Stimulated activated naive CD4-positive, alpha-beta T cell (primary cell): ENCODE measurements at regions not wholly inside any gene's neighbourhood (a gene's known extent, or its start where the extent isn't known, plus 50 kb on each side); places are given as distances from the start of the nearest gene placed in this dataset.
A peak's percentile ranks its signal among the peaks of the same experiment; 100 is the strongest.

Experiments
- DNase-seq, 6 experiments: peaks; one replicate each; lab custom pipeline; 2025; lab: John Stamatoyannopoulos, UW

- DNase-seq, result no peak
These were observed 52.4 kb upstream of the UPP2 start for GRCh38 chr2:158049129-158049855.

GRCh38 chr2:158048327-158048726, 53.3 kb upstream of the UPP2 start:
- DNase-seq, result no peak

- DNase-seq, result no peak
These were observed 54.5 kb upstream of the UPP2 start for GRCh38 chr2:158047156-158047611.

- DNase-seq, result no peak
These were observed 55.4 kb upstream of the UPP2 start for GRCh38 chr2:158046121-158046880.

DNA sequence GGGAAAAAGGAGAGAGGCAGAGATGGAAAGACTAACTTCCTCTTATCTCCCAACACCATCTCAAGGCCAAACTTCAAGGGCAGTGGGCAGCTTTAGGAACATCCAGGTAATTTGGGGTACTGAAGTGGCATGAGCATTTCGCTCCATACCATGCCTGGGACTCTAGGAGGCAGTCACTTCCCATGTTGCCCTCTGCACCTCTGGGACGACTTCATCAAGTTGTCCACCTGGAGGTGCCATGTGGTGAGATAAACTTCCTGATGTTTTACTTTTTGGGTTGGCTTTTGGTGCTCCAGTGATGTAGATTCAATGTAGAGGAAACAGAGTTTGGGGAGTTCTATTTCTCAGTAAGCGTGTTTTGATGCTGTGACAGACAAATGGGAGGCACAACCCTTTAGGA, 56.3 kb upstream of the UPP2 start:
- DNase-seq, result no peak

DNA sequence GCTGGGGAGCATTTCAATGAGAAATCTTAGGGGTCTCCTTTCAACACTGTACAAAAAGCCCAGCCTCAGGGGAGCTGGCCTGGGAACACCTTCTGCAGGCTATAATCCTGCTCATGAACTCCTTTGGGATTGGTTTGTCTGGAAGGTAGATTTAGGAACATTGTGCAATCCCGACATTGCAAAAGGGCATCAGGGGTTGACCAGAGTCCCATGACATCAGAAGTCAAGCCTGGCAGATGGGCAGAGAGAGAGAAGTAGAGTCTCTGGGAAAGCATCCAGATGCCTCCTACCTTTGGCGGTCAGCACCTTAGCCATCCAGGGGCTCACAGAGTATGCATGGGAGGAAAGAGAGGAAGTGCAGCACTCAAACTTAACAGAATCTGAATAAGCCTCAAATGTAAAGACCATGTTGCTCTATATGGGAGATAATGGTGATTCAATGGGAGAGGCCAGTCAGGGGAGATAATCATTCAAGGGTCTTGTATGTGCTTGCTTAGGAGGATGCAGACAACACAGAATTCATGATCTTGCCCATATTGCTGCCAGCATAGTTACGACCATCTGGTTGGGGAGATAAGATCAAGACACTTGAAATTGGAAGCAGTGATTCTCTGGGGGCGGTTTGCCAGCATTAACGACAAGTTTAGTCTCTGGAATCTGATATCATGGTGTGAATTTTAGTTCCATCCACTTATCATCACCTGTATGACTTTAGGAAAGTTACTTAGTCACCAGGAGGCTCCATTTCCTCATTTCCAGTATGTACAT, 58.3 kb upstream of the UPP2 start:
- no peak for DNase-seq

GRCh38 chr2:158042666-158043065, 59.0 kb upstream of the UPP2 start:
- peak in 1 of 6 experiments; percentile 8 for DNase-seq

- DNase-seq, result no peak
These were observed 59.4 kb upstream of the UPP2 start for GRCh38 chr2:158042245-158042644.

DNA sequence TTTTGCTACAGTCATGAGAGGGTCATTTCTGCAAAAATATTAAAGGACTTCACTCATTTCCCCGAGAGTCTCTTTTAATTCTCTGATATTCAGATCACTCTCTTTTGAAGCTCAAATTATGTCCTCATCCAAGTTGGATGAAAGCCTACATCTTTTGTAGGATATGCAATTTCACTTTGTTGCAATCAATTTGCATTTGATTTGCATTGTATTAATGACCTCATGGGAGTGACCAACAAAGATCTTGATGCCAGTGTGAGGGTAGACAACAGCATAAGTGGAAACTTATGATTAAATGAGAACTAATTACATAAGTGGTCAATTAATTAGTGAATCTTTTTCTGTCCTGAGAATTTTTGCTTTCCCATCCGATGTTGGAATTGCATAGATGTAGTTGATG, 60.3 kb upstream of the UPP2 start:
- no peak for DNase-seq

DNA sequence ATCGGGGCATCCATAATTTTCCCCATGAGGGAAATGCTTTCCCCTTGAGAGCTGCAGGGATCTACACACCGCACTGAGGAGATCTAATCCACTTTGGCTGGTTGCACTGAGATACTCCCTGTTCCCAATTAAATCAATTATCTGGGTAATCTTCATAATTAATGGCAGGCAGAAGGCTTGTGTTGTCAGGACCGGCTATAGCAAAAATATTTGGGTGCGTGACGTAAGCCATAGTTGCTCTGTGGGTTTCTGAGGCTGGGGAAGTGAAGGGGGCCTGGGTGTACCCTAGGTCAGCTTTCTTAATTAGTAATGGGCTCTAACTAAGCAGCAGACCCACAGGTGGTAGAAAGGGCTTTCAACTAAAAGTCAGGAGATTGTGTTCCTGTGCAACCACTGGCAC, 62.8 kb upstream of the UPP2 start:
- no peak for DNase-seq

DNA sequence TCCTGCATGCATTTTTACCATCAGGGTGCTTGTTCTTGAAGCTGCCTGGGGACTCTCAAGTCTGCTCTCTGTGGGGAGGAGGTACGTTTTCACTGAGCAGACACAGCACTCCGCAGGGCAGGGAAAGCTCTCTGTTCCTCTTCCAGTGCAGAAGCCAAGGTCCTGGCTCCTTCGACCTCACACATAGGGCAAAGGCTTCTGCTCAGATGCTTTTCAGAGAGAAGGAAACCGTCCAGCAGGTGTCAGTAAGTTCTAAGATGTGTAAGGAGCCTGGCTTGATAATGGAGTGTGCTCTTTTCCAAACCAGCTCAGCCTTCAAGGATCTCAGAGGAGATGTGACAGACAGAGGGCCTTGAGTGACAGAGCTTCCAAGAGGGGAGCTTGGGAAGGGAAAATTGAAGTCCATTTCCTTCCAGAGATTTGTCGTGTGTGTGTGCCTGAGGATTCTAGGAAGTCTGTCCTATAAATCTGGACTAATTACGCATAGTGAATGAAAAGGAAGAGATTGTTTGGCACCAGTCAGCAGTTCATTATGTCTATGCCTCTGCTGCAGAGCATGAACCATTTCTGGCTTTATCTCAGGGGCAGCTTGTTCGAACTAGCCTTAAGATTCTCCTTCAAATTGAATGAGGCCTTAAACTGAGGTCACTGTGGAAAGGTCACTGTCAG, 67.3 kb upstream of the UPP2 start:
- peak in 2 of 6 experiments; percentile 15 to 16 for DNase-seq

- no peak for DNase-seq
These were observed 70.3 kb upstream of the UPP2 start for GRCh38 chr2:158031371-158031770.

DNA sequence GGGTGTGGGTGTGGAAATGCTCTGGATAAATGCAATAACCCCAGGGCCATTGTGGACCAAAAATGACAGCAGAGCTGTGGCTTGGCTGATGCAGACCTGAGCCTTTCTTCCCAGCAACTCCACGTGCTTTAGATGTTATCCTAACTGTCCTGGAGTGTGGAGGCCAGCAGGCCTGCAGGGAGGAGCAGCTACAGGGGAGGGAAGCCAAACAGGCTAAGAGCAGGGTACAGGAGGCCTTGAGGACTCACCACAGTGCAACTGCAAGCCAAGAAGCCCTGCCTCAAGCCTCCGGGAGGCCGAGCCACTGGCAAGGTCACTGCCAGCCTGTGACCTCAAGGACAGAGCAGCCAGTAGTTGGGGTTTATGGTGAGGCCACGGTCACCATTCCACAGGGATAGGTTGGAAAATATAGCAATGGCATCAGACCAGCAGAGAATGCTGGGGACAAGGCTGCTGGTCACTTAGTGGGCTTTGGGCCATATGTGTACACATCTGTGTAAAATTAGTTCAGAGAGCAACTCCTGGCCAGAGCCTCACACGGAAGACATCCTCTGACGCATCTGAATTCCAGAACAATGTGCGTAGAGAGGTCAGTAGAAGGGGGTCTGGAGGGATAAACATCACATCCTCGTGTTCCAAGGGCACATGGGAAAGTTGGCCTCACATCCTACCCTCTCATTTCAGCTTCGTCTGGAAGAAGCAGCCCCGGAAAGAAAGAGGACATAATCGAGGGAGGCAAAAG, 76.2 kb upstream of the UPP2 start:
- DNase-seq, result no peak

DNA sequence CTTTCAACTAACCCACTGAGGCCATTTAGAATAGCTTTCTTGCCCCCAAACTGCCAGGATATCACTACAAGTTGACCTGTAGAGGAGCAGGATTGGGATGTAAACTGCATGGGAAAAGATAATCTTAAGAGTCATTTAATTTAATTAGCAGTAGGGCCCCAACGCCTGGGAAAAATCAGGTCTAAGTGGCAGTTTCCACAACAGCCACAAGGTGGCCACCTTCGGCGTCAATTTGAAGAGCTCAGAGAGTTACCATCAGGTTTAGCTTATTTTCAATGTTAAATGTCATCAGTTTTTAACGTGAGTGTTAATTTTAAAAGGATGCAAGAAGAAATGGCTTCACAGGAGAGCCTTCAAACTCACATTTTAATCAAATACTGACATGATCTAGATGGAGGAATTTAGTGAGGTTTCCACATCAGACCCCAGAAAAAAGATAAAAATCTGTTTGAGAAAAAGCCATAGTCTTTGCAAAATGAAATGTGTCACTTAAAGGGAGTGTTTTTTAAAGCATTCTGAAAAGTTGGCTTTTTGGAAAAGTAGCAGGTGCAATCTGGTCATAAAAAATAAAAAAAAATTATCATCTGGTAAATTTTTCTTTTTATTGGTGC, 77.3 kb upstream of the UPP2 start:
- DNase-seq, result peak in 5 of 6 experiments; percentile 8 to 55 (median 23)

DNA sequence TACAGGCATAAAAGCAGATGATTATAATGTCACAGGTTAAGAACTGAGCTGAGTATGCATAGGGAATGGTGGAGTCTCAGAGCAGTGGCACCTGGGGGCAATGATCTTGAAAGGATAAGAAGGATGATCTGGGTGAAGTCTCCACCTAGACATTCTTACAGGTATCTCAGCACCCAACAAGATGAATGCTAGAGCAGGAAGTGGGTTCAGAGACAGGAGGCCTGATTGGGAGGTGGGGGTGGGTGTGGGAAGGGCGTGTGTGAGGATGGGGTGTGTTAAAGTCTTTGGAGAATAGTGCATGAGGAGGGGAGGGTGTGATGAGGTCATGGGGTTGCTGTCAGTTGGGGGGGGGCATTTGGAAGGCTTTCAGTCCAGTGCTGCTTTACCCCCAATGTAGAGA, 78.8 kb upstream of the UPP2 start:
- peak in 2 of 6 experiments; percentile 2 to 9 for DNase-seq

DNA sequence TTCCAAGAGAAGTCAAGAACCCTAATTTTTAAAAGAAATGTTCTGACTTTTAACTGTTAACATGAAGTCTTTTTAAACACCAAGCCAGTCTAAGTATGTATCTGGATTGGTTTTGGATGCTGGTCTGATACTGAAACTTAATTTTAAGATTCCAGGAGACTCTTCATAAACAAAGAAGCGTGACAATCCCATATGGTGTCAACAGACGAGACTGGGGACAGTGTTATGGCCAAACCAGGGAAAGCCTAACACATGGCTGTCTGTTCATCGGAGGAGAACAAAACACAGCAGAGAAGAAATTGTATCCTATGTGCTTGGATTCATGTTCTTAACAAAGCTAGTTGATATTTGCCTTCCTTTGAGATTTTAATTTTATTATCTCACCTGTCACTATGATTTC, 80.5 kb upstream of the UPP2 start:
- no peak for DNase-seq

GRCh38 chr2:158015428-158016076, 86.1 kb upstream of the UPP2 start:
- peak in 3 of 6 experiments; percentile 8 to 14 (median 11) for DNase-seq

GRCh38 chr2:158013891-158014290, 87.8 kb upstream of the UPP2 start:
- no peak for DNase-seq

DNA sequence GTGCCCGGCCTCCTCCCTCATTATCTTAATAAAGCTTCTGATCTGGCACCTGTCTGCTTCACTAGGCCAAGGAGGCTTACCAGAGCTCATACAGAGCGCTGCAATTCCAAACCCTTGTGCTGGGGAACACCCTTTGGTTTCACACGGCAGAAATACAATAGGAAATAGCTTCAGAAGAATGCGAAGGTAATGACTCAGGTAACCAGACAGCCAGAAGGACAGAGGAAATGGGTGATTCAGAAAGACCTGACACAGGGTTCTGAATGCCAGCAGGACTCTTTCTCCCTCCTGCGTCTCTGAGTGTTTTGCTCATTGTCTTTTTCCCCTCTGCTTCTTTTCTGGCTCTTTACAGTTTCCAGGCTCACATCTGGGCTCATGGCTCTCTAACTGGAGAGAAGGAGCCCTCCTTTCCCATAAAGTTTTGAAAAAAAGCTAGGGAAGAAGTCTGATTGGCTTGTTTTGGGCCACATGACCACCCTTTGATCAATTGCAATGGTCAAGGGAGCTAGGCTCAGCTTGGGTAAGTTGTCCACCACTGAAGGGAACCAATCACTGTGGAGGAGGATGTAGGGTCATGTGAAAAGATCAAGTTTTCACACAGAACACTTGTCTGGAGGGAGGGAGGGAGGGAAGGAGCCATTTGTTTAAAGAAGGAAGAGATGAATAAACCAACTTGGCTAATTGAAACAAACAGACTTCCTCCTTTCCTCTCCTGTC, 90.5 kb upstream of the UPP2 start:
- DNase-seq, result no peak

- DNase-seq, result no peak
These were observed 92.3 kb upstream of the UPP2 start for GRCh38 chr2:158009399-158009798.
